ENCODE measurements at regions not wholly inside any gene's neighbourhood (a gene's known extent, or its start where the extent isn't known, plus 50 kb on each side); places are given as distances from the start of the nearest gene placed in this dataset.

DNA sequence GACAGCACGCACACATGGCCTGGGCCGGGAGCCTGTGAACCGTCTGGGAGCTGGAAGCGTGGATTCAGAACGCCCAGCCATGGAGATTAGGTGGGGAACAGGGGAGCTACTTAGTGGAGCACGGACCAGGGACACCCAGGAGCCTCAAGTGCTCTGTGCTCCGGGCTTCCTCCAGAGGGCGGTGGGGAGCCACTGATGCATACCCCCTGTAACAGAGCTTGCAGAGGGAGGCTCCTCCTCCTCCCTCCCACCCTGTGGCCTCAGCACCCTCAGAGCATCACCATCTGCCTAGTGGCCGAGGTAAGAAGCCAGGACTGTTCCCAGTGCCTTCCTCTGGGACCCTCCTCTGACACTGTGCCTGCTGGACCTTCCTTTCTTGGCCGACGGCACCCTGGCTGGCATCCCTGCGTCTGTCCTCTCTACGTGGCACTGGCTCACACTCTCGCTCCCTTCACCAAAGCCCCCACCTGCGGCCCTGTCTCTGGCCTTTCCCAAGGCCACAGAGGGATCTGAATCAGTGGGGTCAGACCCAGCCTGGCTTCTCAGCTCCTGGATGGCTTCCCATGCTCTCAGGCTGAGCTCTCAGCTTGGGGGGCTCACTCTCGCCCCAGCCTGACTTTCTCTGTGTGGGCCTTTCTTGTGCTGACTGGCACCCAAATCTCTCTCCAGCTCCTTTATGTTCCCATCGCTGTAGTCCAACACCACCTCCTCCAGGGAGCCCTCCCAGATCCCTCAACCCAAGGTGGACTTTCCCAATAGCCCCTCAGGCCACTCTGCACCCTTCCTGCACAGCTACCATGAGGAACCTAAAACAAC is 780.9 kb downstream of the BRD1 start:
- TF ChIP-seq, protein P1, sequence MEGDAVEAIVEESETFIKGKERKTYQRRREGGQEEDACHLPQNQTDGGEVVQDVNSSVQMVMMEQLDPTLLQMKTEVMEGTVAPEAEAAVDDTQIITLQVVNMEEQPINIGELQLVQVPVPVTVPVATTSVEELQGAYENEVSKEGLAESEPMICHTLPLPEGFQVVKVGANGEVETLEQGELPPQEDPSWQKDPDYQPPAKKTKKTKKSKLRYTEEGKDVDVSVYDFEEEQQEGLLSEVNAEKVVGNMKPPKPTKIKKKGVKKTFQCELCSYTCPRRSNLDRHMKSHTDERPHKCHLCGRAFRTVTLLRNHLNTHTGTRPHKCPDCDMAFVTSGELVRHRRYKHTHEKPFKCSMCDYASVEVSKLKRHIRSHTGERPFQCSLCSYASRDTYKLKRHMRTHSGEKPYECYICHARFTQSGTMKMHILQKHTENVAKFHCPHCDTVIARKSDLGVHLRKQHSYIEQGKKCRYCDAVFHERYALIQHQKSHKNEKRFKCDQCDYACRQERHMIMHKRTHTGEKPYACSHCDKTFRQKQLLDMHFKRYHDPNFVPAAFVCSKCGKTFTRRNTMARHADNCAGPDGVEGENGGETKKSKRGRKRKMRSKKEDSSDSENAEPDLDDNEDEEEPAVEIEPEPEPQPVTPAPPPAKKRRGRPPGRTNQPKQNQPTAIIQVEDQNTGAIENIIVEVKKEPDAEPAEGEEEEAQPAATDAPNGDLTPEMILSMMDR (IDR thresholded peaks at IDR 0.05): no peak
- H3K4me3 ChIP-seq: no peak overlapping the region
- no peak for DNase-seq (ENCODE audit: low spot score)
- no peak overlapping the region for H3K27ac ChIP-seq

DNA sequence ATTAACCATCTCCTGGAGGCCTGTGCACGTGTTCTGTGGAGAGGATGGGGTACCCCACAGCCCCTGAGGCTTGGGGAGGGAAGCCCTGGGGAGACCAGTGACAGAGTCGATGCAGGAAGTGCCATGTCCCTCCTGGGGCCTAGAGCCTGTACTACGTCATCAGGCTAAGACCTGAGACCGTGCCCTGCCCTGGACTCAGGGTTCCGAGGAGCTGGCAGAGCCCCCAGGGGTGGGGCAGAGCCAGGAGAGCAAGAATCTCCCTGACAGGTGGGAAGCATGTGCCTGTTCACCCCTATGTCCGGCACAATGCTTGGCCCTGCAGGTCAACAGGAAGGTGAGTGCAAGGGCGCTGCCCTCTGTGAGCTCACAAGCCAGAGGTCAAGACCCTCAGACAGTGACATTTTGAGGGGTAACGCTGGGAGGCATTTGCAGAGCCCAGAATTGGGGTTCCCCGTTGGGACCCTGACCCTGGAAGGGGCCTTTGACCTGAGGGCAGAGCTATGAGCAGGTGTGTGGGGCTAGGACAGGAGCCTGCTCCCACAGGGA is 781.6 kb downstream of the BRD1 start:
- no peak for DNase-seq (ENCODE audit: low spot score)
- TF ChIP-seq, protein P1 (IDR thresholded peaks at IDR 0.05): no peak

DNA sequence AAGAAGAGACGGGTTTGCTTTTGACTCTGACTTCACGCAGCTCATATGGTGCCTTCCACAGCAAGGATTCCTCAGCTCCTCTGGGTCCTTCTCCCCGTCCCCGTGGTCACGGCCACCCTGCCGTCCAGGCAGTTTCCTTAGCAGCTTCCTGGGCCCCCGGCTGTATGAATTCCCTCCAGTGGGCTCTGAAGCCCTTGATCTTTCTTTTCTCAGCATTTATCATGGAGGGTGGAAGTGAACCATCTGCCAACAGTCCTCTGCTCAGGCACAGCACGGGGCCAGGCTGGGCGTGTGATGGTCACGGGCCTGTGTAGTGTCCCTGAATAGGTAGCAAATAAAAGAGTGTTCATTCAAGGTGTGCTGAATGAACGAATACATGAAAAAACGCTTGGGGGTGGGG is 782.4 kb downstream of the BRD1 start:
- DNase-seq (ENCODE audit: low spot score): no peak
- H3K4me3 ChIP-seq: no peak overlapping the region
- TF ChIP-seq, protein P1 (IDR thresholded peaks at IDR 0.05): no peak
- H3K27ac ChIP-seq: no peak overlapping the region

More for the DNA sequence above, 781.6 kb downstream of the BRD1 start:
- no peak overlapping the region for H3K27ac ChIP-seq
- no peak overlapping the region for H3K4me3 ChIP-seq

DNA sequence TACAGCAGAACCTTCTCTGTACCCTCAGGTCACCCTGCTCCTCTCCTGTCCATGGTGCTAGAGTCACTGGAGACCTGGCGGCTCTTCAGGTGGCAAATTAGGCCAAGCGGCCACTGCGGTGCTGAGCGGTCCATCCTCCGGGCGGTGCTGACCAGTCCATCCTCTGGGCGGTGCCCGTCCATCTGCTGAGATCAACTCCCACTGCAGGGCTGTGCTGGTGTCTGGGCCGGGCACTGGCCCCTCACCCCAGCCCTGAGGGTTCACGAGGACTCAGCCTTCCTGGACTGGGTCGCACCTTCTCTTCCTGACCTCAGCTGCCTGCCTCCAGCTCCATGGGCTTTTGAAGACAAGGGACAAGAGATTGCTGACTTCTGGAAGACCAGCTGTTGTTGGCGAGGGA is 782.9 kb downstream of the BRD1 start:
- TF ChIP-seq, protein P1 (IDR thresholded peaks at IDR 0.05): no peak
- DNase-seq (ENCODE audit: low spot score): no peak
- H3K27ac ChIP-seq: no peak overlapping the region
- no peak overlapping the region for H3K4me3 ChIP-seq

DNA sequence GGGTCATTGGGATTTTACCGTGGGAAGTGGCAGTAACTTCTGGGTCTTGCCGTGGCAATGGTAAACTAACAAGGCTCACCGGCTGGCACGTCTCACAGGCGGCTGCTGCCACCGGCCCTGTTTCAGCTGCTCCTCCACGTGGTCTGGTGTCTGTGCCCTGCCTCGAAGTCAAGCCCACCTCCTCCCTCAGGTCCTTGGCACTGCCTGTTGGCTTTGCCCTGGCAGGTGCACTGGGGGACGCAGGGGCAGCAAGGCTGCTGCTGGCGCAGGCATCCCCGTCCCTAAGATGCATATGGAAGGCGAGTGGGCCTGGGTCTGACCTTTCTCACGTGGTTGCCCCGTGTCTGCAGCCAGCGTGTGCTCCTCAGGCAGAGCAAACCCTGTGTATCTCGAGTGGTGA is 783.6 kb downstream of the BRD1 start:
- no peak overlapping the region for H3K4me3 ChIP-seq
- H3K27ac ChIP-seq: no peak overlapping the region
- DNase-seq (ENCODE audit: low spot score): no peak
- TF ChIP-seq, protein P1 (IDR thresholded peaks at IDR 0.05): no peak

DNA sequence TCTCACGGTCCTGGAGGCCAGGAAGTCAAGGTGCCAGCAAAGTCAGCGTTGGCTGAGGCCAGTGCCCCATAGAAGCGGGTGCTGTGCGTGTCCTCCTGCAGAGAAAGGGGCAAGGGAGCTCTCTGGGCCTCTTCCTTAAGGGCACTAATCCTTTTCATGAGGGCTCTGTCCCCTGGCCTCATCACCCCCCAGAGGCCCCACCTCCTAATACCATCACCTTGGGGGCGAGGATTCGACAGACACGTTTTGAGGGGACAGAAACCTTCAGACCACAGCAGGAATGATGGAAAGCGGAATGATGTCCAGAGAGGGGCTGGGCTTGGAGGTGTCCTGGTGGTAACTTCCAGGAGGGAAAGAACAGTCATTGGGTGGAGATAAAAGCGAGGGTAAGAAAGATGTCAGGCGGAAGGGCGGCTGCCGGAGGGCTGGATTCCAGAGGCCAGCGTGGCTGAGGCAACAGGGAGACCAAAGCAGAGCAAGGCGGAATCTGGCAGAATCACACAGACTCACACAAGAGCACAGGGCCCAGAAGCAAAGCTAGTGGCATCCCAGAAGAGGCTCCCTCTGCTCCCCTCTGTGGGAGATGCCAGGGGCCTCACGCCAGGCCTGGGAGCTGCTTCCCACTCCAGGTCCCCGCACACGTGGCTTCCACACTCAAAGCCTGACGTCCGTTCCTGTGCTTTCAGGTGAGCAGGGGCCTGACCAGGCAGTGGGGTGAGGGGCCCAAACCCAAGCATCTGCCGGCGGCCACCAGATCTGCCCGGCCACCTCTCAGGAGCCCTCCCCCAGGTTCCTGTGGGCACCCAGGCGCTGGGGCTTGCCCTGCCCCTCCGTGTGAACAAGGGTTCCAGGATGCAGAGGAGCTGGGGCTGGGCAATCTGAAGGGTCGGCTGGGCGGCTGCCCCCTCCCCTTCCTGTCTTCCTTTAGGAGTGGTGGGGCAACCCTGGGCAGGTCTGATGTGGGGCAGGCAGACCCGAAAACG is 784.5 kb downstream of the BRD1 start:
- Histone ChIP-seq H3K27ac (no peak overlapping the region), H3K4me3 (no peak overlapping the region)
- DNase-seq (ENCODE audit: low spot score): no peak
- TF ChIP-seq, protein P1 (IDR thresholded peaks at IDR 0.05): no peak
